CD4-positive, alpha-beta T cell treated with Interleukin-15 for 1 hour (primary cell): ENCODE measurements at regions not wholly inside any gene's neighbourhood (a gene's known extent, or its start where the extent isn't known, plus 50 kb on each side); places are given as distances from the start of the nearest gene placed in this dataset.

Experiments used
- DNase-seq: peaks from one replicate; pipeline ENCODE4 v3.0.0-alpha.2; 2020

- DNase-seq = no peak
Measured at GRCh38 chr2:18422432-18423165, 137.9 kb downstream of the RDH14 start.

GRCh38 chr2:18413676-18414396, 146.6 kb downstream of the RDH14 start:
- DNase-seq = no peak

- DNase-seq = no peak
Measured at GRCh38 chr2:18412980-18413675, 147.3 kb downstream of the RDH14 start.

GRCh38 chr2:18411626-18412025, 148.8 kb downstream of the RDH14 start:
- no peak for DNase-seq

- no peak for DNase-seq
Measured at GRCh38 chr2:18410543-18410942, 149.9 kb downstream of the RDH14 start.

GRCh38 chr2:18408638-18409037, 151.8 kb downstream of the RDH14 start:
- no peak for DNase-seq

GRCh38 chr2:18406219-18406618, 154.2 kb downstream of the RDH14 start:
- no peak for DNase-seq

- DNase-seq = no peak
Measured at GRCh38 chr2:18404708-18405107, 155.7 kb downstream of the RDH14 start.

- DNase-seq = no peak
Measured at GRCh38 chr2:18403921-18404522, 156.4 kb downstream of the RDH14 start.

- DNase-seq = no peak
Measured at GRCh38 chr2:18402831-18403230, 157.6 kb downstream of the RDH14 start.

- DNase-seq = no peak
Measured at GRCh38 chr2:18401471-18401870, 159.0 kb downstream of the RDH14 start.

- no peak for DNase-seq
Measured at GRCh38 chr2:18399601-18400000, 160.9 kb downstream of the RDH14 start.

- no peak for DNase-seq
Measured at GRCh38 chr2:18398833-18399232, 161.6 kb downstream of the RDH14 start.

- no peak for DNase-seq
Measured at GRCh38 chr2:18396329-18397010, 164.0 kb downstream of the RDH14 start.

- no peak for DNase-seq
Measured at GRCh38 chr2:18395555-18395954, 164.9 kb downstream of the RDH14 start.

- peak; percentile 38 for DNase-seq
Measured at GRCh38 chr2:18387441-18388206, 172.8 kb downstream of the RDH14 start.

GRCh38 chr2:18384242-18384641, 176.2 kb downstream of the RDH14 start:
- no peak for DNase-seq

- no peak for DNase-seq
Measured at GRCh38 chr2:18381386-18381785, 179.1 kb downstream of the RDH14 start.

- no peak for DNase-seq
Measured at GRCh38 chr2:18380321-18380720, 180.1 kb downstream of the RDH14 start.

- DNase-seq = no peak
Measured at GRCh38 chr2:18379870-18380269, 180.6 kb downstream of the RDH14 start.

GRCh38 chr2:18378020-18378653, 182.3 kb downstream of the RDH14 start:
- no peak for DNase-seq

- no peak for DNase-seq
Measured at GRCh38 chr2:18376936-18377335, 183.5 kb downstream of the RDH14 start.
